ENCODE measurements at regions not wholly inside any gene's neighbourhood (a gene's known extent, or its start where the extent isn't known, plus 50 kb on each side); places are given as distances from the start of the nearest gene placed in this dataset.

DNA sequence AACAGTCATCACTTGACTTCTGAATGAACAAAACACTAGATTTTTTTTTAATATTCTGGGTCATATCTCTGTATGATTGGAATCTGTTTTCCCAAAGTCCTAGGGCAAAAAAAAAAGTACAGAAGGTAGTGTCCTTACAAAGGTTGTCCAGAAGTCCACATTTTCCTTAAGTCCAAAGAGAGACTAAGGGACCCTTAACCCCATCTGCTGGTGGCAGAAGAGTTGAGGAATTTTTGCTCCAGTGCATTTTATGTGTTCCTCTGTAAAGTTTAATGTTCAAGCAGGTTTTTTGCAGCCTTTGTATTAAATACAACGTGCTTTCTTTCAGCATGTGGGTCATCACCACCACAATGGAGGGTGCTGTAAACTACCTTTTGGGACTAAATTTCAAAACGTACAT lies 215.9 kb downstream of the SP3 start:
- TF ChIP-seq, protein P1, sequence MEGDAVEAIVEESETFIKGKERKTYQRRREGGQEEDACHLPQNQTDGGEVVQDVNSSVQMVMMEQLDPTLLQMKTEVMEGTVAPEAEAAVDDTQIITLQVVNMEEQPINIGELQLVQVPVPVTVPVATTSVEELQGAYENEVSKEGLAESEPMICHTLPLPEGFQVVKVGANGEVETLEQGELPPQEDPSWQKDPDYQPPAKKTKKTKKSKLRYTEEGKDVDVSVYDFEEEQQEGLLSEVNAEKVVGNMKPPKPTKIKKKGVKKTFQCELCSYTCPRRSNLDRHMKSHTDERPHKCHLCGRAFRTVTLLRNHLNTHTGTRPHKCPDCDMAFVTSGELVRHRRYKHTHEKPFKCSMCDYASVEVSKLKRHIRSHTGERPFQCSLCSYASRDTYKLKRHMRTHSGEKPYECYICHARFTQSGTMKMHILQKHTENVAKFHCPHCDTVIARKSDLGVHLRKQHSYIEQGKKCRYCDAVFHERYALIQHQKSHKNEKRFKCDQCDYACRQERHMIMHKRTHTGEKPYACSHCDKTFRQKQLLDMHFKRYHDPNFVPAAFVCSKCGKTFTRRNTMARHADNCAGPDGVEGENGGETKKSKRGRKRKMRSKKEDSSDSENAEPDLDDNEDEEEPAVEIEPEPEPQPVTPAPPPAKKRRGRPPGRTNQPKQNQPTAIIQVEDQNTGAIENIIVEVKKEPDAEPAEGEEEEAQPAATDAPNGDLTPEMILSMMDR (IDR thresholded peaks at IDR 0.05): peak in 3 of 6 experiments; percentile 26 to 37 (median 31)
- no peak for TF ChIP-seq POLR2A (IDR thresholded peaks at IDR 0.05)
- no peak overlapping the region for H3K27ac ChIP-seq
- H3K27me3 ChIP-seq: no peaks in the 10 kb centered on the region
- no peaks in the 10 kb centered on the region for H3K4me1 ChIP-seq
- H3K9me3 ChIP-seq: no peaks in the 10 kb centered on the region
- no peaks in the 10 kb centered on the region for H3K36me3 ChIP-seq
- DNase-seq: no peak
- no peak overlapping the region for H3K4me3 ChIP-seq

GRCh38 chr2:173750353-173750801 lies 214.8 kb downstream of the SP3 start:
- Histone ChIP-seq H3K9me3 (no peaks in the 10 kb centered on the region), H3K27ac (no peak overlapping the region), H3K36me3 (no peaks in the 10 kb centered on the region), H3K27me3 (no peaks in the 10 kb centered on the region), H3K4me3 (no peak overlapping the region), H3K4me1 (no peaks in the 10 kb centered on the region)
- no peak for DNase-seq
- no peak for TF ChIP-seq POLR2A (IDR thresholded peaks at IDR 0.05)
- TF ChIP-seq, protein P1 (IDR thresholded peaks at IDR 0.05): no peak

DNA sequence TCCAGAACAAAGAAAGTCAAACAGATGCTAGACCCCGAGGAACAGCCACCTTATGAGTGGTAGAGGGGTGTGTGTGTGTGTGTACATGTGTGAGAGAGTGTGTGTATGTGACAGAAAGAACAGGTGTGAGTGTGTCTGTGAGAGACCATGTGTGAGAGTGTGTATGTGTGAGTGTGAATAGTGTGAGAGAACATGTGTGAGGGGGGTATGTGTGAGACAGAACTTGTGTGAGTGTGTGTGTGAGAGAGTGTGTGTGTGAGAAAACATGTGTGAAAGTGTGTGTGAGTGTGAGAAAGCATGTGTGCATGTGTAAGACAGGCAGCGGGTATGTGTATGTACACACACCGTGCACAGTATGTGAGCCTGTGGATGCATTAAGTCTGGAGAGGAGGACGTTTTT lies 214.3 kb downstream of the SP3 start:
- no peaks in the 10 kb centered on the region for H3K9me3 ChIP-seq
- H3K36me3 ChIP-seq: no peaks in the 10 kb centered on the region
- H3K4me3 ChIP-seq: no peak overlapping the region
- no peaks in the 10 kb centered on the region for H3K4me1 ChIP-seq
- H3K27me3 ChIP-seq: no peaks in the 10 kb centered on the region
- no peak overlapping the region for H3K27ac ChIP-seq
- no peak for DNase-seq
- no peak for TF ChIP-seq POLR2A (IDR thresholded peaks at IDR 0.05)
- TF ChIP-seq, protein P1 (IDR thresholded peaks at IDR 0.05): no peak

DNA sequence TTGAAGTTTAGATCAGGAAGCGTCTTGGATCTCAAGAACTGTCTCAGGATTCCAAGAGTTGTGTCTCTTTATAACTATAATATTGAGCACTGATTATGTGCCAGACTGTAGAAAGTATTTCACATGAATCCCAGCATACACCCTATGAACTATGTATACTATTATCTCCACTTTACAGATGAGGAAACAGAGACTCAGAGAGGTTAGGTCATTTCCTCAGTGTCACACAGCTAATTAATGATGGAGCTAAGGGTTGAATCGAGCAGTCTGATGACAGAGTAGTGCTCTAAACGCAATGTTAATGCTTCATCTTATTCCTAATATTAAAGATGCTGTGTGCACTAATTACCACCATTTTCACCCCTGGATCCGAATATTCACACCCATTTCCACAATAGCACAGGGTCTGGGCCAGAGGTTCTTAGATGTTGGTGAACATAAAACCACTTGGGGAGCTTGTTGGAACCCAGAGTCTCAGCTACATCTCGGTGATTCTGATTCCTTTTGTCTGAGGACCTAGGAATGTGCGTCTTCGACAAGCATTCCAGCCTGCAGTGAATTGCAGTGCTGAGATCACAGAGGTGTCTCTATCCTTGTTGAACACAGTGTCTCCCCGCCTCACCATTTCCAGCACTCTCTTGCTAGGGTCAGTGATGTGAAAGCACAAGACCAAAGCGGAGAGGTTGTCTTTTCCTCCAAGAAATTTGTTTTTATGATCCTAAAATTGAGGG lies 213.8 kb downstream of the SP3 start:
- no peak for DNase-seq
- H3K36me3 ChIP-seq: no peaks in the 10 kb centered on the region

DNA sequence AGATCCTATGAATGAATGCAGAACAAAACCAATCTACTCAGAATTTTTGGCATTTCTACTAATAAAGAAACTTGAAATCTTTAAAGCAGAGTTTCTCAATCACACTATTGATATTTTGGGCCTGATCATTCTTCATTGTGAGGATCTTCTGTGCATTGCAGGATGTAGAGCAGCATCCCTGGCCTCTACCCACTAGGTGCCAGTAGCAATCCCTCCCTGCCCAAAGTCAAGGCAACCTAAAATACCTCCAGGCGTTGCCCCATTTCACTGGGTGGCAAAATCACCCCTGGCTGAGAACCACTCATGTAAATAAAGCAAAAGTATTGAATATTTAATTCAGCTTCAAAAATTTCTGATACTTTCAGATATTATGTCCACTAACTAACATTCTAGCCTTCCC lies 213.0 kb downstream of the SP3 start:
- H3K4me1 ChIP-seq: no peaks in the 10 kb centered on the region
- no peaks in the 10 kb centered on the region for H3K27me3 ChIP-seq
- no peak for DNase-seq
- H3K27ac ChIP-seq: no peak overlapping the region
- no peak for TF ChIP-seq POLR2A (IDR thresholded peaks at IDR 0.05)
- TF ChIP-seq, protein P1 (IDR thresholded peaks at IDR 0.05): no peak
- no peaks in the 10 kb centered on the region for H3K36me3 ChIP-seq
- no peak overlapping the region for H3K4me3 ChIP-seq
- H3K9me3 ChIP-seq: no peaks in the 10 kb centered on the region

More for the DNA sequence above, 213.8 kb downstream of the SP3 start:
- Histone ChIP-seq H3K4me3 (no peak overlapping the region), H3K27ac (no peak overlapping the region), H3K9me3 (no peaks in the 10 kb centered on the region), H3K4me1 (no peaks in the 10 kb centered on the region), H3K27me3 (no peaks in the 10 kb centered on the region)
- no peak for TF ChIP-seq POLR2A (IDR thresholded peaks at IDR 0.05)
- TF ChIP-seq, protein P1 (IDR thresholded peaks at IDR 0.05): no peak
